ENCODE measurements at regions not wholly inside any gene's neighbourhood (a gene's known extent, or its start where the extent isn't known, plus 50 kb on each side); places are given as distances from the start of the nearest gene placed in this dataset.
"Not testable (repeated sequence)": the region's sequence is repeated elsewhere in the genome, so short reads cannot be mapped to it uniquely, and the experiment has no call there.

DNA sequence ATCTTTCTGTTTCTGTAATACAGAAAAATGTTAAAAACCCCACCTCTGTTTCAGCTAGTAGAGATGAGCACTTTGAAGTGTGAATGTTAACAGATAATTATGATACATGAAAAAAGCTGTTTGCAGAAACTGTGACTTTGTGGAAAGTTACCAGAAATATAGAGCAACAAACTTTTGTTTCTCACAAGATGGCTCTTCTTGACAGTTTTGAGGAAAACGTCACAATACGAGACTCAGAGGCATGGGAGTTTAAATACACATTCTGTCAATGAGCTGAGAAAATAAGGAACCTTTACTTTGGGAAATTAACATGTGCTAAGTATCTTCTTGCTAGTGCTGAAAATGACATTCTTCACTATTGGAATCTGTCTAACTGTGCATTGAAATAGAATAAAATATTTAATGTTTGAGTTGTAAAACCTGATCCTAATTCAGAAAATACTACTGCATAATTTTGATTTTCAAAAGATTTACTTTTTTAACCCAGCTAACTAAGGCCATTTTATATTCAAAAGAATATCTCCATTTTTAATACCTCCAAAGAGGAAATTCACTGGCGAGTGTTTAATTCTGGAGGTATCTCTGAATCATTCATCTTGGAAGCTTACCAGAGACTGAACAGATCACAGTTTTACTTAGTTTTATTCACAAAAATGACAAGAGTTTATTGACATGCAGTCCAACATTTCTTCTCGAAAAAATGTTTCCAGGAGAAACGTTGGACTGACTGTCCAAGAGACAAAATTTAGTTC lies 308.9 kb upstream of the LRFN5 start:
- peak in 1 of 58 donors; percentile 8 for DNase-seq

- no peak for DNase-seq
These were observed 310.9 kb upstream of the LRFN5 start for GRCh38 chr14:41295734-41296133.

GRCh38 chr14:41289025-41289424 lies 317.7 kb upstream of the LRFN5 start:
- no peak for DNase-seq

DNA sequence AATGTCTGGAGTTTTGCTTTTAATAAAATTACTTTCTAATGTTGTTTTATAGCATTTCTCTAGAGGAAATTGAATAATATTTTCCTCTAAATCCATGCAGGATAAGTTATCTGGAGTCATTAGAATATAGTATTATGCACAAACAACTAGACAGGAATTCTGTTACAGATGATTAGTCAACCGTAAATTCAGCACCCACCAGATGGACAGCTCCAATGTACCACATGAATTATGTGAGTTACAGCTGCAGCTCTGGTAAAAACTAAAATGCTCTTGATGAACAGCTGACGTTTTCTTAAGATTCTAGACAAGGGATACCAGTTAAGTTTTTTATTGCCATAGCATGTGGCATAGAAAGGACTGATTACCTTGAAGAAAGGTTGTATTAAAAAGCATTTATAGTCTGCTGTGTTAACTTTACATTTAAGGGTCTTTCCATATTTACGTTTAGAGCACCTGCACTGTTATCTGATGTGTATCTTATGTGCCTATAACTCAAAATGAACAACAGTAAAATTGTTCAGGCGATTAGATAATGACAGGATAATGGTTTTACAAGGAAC lies 321.4 kb upstream of the LRFN5 start:
- no peak for DNase-seq

- no peak for DNase-seq
These were observed 325.9 kb upstream of the LRFN5 start for GRCh38 chr14:41280745-41281144.

DNA sequence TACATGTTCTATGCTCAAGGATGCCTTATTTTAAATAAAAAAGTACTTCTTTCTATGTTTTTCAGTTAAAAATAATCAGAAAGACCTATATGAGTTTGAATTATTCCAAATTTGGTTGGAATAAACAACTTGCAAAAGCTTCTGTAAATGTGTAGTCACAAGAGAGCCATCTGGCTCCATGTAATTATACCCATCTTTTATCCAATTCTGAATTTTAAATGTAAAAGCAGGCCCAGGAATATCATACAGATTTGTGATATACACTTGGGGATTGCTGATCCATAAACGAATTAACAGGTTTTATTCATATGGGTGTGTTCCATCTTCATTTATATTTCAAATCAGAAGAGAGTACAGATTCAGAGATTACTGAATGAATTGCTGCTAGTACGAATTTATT lies 329.2 kb upstream of the LRFN5 start:
- DNase-seq: no peak

DNA sequence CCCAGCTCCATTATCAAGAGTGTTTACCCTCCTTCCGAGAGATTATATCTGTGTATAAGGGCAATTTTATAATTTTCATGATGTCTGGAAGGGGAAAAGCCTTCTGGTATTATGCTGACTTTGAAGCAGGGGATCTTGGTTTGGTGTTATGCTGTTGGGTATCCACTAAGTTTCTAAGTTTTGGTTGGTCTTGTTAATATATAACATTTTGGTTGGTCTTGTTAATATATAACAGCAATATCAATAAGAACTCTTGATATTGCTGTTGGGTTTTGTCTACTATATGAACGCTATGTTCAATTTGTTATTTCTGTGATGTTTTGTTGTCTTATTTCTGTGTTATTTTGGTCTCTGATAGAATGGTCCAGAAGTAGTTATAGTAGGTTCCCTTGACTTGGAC lies 349.2 kb upstream of the LRFN5 start:
- no peak for DNase-seq

DNA sequence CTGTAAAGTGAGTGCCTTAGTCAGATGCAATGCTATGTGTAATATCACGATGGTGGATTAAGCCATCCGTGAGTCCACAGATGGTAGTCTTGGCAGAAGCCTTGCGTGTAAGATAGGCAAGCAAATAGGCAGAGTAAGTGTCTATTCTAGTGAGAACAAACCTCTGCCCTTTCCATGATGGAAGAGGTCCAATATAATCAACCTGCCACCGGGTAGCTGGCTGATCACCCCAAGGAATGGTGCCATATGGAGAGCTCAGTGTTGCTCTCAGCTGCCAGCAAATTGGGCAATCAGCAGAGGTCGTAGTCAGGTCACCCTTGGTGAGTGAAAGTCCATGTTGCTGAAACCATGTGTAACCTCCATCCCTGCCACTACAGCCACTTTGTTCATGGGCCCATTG lies 371.2 kb upstream of the LRFN5 start:
- no peak for DNase-seq

DNA sequence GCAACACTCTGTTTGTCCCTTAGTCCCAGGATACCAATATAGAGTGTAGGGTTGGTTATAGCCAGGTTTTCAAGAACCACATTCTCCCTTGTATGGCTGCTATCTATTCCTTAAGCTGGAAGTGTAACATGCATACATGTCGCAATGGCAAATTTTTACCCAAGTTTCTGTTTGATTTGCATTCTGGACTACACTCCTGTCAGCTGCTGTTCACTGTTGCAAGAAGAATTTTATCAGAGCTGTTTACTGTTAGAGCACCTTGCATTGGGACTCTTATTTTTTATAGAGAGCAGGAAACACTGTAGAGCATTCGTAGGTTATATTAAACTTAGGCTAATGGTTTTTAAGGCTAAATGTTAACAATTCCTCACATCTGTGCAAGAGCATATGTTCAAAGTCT lies 376.0 kb upstream of the LRFN5 start:
- DNase-seq: no peak

DNA sequence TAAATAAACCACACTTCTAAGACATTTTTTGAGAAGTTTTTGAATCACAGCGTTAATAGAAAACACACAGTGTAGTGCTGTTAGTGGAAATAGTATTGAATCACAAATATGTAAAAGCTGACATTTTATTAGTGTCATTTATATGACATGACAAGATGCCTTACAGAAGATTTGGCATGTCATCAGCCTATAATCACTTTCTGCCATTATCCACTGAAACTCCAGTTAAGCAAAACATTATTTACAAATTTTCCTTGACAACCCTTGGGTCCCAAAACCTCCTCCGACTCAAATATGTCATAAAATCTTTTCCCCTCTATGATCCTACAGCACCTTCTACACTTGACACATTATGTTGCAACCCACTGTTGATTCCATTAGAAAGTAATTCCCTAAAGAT lies 376.9 kb upstream of the LRFN5 start:
- no peak for DNase-seq

DNA sequence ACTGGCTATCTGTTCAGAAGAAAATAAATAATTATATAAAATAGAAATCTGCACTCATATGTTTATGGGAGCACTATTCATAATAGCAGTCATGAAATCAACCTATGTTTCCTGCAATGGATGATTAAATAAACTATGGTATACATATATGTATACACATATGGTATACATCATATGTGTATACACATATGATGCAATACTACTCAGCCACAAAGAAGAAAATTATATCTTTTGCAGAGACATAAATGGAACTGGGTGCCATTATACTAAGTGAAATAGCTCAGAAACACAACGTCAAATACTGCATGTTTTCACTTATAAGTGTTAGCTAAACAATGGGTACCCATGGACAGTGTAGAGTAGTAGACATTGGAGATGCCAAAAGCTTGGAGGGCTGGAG lies 381.2 kb upstream of the LRFN5 start:
- DNase-seq: no peak

DNA sequence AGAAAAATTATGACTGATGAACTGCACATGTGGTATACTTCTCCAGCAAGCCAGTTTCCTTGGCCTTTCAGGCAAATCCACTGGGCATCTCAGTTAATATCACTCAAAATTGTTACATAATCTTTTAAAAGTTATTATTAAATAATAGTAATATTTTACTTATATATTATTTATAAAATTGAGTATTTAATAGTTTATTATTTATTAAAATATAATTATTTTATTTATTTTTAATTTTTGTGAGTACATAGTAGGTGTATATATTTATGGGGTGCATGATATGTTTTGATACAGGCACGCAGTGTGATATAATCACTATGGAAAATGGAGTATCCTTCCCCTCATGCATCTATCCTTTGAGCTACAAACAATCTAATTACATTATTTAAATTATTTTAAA lies 384.1 kb upstream of the LRFN5 start:
- DNase-seq: no peak

DNA sequence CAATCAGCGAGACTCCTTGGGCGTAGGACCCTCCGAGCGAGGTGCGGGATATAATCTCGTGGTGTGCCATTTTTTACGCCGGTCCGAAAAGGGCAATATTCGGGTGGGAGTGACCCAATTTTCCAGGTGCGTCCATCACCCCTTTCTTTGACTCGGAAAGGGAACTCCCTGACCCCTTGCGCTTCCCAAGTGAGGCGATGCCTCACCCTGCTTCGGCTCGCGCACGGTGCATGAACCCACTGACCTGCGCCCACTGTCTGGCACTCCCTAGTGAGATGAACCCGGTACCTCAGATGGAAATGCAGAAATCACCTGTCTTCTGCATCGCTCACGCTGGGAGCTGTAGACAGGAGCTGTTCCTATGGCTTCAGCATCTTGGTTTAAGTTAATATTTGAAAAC lies 391.7 kb upstream of the LRFN5 start:
- DNase-seq: not testable (repeated sequence)

DNA sequence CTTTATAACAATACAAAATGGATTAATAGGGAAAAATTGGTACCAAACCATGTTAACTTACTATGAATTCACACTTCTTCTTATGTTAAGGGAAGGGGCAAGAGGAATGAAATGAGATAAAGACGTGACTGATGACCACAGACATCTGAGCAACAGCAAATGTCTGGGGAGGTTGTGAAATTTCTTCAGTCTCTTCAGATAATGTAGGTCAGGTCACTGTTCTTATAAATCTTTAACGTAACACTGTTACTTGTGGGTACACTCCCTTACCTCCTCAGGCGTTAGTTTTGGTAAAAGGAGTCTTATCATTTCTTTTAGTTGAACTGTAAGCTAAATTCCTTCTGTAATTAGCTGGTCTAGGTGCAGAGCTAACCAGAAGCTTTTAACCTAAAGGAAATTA lies 405.0 kb upstream of the LRFN5 start:
- no peak for DNase-seq

GRCh38 chr14:41187868-41188267 lies 418.8 kb upstream of the LRFN5 start:
- no peak for DNase-seq

- DNase-seq: no peak
These were observed 435.6 kb upstream of the LRFN5 start for GRCh38 chr14:41171045-41171444.

- DNase-seq: no peak
These were observed 439.6 kb upstream of the LRFN5 start for GRCh38 chr14:41167040-41167439.

- DNase-seq: no peak
These were observed 452.4 kb upstream of the LRFN5 start for GRCh38 chr14:41154143-41154807.

DNA sequence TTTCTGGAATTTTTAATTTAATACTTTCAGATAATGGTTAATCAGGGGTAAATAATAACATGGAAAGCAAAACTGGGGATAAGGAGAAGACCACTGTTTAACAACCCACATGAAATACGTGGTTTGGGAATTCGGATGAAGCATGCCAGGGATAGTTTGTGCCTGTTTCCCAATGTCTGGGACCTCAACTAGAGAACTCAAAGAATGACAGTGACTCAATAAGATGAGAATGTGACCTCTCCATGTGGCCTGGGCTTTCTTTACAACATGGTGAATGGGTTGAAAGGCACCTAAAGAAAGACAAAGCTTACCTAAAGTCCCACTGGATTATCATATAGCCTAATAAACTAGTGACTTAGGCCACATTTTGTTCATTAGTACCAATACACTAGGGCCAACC lies 460.3 kb upstream of the LRFN5 start:
- DNase-seq: no peak

GRCh38 chr14:41144370-41144769 lies 462.3 kb upstream of the LRFN5 start:
- DNase-seq: no peak

GRCh38 chr14:41137741-41138140 lies 468.9 kb upstream of the LRFN5 start:
- DNase-seq: no peak

GRCh38 chr14:41130274-41130673 lies 476.4 kb upstream of the LRFN5 start:
- no peak for DNase-seq

GRCh38 chr14:41120402-41120801 lies 486.3 kb upstream of the LRFN5 start:
- no peak for DNase-seq

Data from anterior cingulate cortex (tissue), 58 donors.